Hematopoietic multipotent progenitor cell treated with erythropoietin and hydrocortisone succinate and interleukin-3 and kit ligand, for 8 days (in vitro differentiated cells): ENCODE measurements at regions not wholly inside any gene's neighbourhood (a gene's known extent, or its start where the extent isn't known, plus 50 kb on each side); places are given as distances from the start of the nearest gene placed in this dataset.

Experiments
- DNase-seq: peaks from one replicate; pipeline ENCODE4 v3.0.0-alpha.2; 2015

GRCh38 chr2:12978066-12978835 is 261.5 kb downstream of the TRIB2 start:
- no peak for DNase-seq

DNA sequence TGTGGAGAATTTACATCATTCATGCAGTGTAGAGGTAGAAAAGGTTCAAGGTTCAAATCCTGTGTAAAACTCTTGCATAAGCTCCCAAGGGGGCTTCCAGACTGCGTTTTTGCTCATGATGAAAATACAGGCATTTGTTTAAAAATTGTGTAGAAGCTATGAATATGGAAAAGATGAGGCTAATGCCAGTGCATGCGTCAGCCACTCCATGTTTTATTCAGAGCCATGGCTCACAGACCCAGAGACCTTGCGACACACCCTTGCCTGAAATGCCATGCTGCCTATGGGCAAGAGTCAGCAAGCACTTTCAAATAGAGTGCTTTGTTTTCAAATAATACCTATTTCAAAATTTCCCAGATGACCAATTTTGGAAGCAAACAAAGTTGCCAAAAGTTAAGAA is 262.3 kb downstream of the TRIB2 start:
- DNase-seq = no peak

DNA sequence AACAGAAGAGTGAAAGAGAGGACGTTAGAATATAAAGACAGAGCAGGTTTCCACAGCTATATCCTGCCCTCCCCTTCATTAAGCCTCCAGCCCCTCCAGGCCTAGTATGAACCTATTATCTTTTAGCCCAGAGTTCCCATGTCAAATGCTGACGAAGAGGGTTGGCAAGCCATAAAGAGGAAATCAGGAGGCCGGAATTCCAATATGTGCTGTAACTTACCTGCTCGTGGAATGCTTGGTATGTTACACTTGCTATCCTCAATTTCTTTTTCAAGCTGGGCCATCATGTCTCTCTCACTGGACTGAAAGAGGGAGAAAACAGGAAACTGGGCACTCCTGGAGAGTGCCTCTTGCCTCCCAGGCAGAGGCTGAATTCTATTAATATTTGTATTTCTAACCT is 264.1 kb downstream of the TRIB2 start:
- DNase-seq = no peak

GRCh38 chr2:12982149-12982584 is 265.4 kb downstream of the TRIB2 start:
- no peak for DNase-seq

DNA sequence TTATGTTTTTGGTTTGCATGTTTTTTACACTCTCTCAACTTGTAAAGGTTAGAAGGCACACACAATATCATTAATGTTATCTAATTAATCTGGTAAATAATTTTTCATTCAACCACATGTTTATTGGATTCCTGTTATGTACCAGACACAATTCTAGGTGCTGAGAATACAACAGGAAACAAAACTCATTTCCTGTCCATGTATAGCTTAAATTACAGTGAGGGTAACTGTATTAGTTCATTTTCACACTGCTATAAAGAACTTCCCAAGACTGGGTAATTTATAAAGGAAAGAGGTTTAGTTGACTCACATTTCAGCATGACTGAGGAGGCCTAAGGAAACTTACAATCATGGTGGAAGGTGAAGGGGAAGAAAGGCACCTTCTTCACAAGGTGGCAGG is 270.5 kb downstream of the TRIB2 start:
- no peak for DNase-seq

DNA sequence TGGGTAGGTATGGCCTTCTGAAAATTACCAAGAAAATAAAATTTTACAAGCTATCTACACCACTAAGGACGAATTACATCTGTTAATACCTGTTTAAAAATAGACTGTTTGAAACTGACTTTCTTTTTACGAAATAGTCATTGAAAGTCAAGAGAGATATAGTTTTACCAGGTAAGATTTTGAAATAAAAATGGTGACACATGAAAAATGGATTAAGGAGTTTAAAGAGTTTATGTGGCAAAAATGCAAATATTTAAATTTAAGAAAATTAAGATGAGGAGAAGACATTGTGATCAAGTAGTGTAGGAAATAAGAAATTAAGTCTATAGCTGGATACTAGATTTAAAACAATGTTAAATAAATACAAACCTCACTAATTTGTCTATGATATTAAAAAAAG is 271.5 kb downstream of the TRIB2 start:
- no peak for DNase-seq

DNA sequence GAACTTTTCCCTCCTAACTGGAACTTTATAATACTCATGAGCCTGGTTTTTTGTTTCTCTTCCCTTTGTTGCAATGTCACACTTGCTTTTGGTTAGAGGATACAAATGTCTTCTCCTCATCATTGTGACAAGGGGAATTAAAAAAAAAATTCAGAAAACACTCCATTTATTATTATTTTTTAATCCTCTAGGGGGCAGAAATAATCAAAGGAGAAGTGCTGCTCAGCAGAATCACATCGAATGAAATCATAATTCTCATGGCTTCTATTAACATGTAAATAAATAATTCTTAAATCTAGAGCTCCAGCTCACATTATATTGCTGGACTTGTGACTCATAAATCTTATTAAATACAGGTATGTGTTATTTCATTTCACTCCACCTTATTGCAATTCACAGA is 273.8 kb downstream of the TRIB2 start:
- peak; percentile 10 for DNase-seq

DNA sequence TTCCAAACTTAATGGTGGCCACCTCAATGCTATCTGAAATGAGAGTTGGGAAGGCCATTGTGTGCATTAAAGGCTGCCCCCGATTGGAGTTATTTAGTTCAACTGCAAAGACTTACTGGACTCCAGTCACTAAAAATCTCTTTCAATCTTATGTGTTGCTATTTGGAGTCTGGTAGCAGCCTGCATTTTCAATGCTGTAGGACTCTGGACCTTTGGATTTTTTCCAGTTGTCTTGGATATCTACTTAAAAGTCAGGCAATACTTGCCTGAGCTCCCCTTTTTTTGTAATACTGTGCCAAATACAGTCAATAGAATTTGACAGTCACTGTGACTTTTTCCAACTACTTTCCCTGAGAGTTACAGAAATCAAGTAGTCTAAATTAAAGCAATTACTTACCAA is 281.9 kb downstream of the TRIB2 start:
- DNase-seq = no peak

DNA sequence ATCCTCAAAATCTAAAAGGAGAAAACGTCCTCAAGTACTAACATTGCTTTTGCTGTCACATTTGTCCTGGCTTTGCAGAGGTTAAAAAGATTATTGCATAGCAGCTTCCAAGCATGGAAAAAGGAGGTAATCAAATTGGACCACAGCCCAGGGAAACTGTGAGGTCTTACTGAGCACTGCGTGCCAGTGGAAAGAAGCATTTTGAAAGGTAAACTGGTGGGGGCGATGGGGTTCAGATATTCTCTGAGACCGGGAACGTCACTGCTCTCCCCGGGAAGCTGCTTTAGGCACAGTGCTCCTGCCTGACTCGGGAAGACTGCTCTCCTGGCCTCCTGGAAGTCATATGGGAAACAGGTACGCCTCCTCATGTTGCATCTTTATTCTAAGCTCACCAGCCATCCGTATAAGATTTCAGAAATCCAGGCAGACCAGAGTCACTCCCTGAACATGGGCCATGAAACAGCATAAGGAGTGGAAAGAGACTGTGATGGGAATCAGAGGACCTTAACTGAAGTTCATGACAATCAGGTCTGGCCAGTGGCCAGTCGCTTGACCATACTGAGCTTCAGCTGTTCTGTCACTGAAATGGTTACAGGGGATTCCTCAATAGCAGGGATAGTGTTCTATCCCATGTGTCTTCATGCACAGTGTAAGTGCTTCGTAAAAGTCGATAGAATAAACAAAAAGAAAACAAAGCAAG is 284.1 kb downstream of the TRIB2 start:
- no peak for DNase-seq

- no peak for DNase-seq
Observed at GRCh38 chr2:13001408-13001807, 284.7 kb downstream of the TRIB2 start.

- no peak for DNase-seq
Observed at GRCh38 chr2:13002536-13003331, 286.0 kb downstream of the TRIB2 start.

- DNase-seq = no peak
Observed at GRCh38 chr2:13003500-13003899, 286.8 kb downstream of the TRIB2 start.

- no peak for DNase-seq
Observed at GRCh38 chr2:13005048-13005447, 288.3 kb downstream of the TRIB2 start.

DNA sequence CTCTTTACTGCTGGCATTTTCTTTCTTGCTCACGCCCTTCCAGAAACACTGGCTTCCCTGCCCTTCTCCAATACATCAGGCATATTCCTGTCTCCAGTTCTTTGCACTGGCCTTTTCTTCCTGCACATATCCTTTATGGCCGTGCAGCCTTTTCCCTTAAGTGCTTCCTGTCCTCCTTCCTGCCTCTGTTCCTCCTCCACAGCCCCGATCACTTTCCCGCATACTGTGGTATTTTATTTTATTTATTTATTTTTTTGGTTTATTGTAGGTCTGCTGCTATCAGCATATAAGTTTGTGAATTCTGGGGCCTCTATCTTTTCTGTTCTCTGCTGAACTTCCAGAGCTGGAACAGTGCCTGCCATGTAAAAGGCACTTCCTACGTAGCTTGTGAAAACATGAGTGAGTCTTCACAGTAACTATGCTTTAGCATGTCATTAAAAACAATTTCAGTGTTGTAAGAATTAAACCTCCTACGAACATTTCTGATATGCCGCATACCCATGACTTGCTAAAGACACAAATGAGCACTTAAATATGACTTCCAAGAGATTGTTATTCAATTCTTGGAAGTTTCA is 289.1 kb downstream of the TRIB2 start:
- no peak for DNase-seq

DNA sequence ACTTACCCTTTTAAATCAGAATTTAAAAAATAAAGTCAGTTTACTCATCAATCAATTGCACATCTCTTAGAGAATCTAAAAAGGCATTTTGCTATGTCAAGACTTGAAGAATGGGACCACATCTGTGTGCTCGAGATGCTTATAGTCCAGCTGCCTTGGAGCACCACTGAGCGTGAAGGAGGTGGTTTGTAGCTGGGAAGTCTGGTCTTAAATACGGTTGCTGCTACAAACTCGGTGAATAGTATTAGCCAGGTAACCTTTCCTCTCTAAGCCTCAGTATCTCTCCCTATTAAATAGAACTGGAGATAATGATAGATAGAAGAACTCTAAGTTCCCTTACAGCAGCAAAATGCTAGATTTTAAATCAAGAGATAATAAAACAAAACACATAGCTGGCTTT is 289.7 kb downstream of the TRIB2 start:
- no peak for DNase-seq

GRCh38 chr2:13006829-13007717 is 290.3 kb downstream of the TRIB2 start:
- DNase-seq = peak; percentile 78

DNA sequence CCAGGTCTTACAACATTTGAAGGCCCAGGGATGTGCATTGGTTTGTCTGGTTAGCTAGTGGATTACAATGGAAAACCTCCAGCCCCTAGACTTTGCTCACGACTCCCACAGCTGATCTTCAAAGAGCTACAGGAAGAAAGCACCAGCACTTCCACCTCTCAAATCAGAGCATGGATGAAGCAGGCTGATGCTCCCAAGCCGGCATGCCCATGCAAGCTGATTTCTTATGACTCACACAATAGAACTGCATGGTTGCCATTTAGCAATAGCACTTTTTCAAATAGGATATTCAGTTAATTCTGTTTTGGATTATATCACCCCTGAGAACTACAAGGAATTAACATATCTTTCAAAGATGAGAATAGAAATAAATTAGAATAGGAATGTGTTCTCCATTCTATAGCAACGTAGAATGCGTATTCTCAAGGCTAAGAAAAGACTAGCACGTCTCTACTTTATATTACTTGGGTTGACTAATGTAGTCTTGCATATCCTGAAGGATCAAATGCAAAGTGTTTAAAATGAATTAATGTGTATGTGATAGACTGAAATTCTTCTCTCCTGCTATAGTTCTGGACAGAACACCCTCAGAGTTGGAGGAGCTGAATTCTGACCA is 292.4 kb downstream of the TRIB2 start:
- DNase-seq = no peak

DNA sequence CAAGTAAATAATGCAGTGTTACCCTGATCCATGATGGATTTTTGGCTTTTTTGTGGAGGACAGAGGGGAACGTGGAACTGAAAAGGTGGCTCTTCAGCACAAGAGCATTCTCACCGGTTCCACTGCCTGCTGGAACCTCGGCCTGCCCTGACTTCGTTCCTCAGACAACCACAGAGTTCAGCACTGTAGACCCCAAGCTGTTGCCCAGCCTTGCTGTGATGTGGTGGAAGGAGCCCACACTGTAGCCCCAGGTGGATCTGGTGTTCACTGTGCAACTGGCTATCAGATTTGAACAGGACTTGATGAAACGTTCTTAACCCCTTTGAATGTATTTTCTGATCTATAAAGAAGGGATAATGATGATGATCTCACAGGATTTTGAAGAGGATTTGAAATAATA is 293.5 kb downstream of the TRIB2 start:
- no peak for DNase-seq

DNA sequence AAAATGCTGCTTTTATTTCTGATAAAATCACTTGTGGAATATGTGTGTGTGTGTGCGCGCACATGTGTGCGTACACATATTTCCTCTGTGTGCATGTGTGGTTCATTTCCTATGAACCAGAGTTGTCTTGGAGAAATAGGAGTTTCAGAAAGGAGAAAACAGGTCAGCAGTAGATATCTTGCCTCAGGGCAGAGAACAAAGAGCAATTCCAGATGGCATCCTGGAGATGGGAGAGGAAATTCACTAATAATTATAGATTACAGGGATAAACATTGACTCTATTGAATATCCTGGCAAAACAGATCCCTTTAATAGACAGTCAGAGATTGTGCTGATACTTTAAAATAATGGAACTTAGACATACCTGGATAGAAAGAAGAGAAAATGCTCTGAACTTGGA is 298.0 kb downstream of the TRIB2 start:
- DNase-seq = no peak

- DNase-seq = no peak
Observed at GRCh38 chr2:13015532-13016320, 299.0 kb downstream of the TRIB2 start.

DNA sequence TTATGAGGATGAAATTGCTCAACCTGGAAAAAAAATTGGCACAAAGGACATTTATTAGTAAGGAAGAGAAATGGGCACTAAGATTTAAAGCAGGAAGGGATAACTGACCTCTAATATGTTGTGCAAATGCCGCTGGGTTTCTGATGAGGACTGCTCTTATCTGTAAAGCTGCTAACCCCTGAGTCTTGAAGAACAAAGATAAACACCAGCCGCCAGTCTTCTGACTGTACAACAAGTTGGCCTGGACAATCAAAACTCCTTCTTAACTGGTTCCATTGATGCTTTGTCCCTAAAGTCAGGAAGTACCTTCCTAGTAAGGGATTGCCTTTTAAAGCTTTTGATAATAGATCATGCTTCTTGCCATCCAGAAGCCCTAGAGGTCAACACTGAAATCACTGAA is 301.8 kb downstream of the TRIB2 start:
- peak; percentile 16 for DNase-seq
